MM.1S (cell line): ENCODE measurements at regions not wholly inside any gene's neighbourhood (a gene's known extent, or its start where the extent isn't known, plus 50 kb on each side); places are given as distances from the start of the nearest gene placed in this dataset.
A peak's percentile ranks its signal among the peaks of the same experiment; 100 is the strongest.

Experiments
- DNase-seq: peaks from one replicate; pipeline ENCODE4 v3.0.0-alpha.2; 2015
- H2AFZ ChIP-seq: fragments of 300-600 bp; sonication (generic); 2 replicates; pipeline ENCODE4 v1.6.0; 2016; ENCODE audit warnings: antibody characterized with exemption, low read length
- H3F3A ChIP-seq: fragments of 300-600 bp; sonication (generic); 2 replicates; pipeline ENCODE4 v1.6.1; 2016; ENCODE audit warnings: mild to moderate bottlenecking, antibody characterized with exemption, low read length, moderate library complexity, mixed read lengths; ENCODE audit not compliant: insufficient read depth
- H3K27ac ChIP-seq: fragments of 300-600 bp; sonication (generic); 2 replicates; pipeline ENCODE4 v1.5.1; 2016; ENCODE audit warnings: mild to moderate bottlenecking, low read length
- H3K27me3 ChIP-seq: fragments of 300-600 bp; sonication (generic); replicated peaks from 2 replicates; pipeline ENCODE4 v1.6.0; 2016; ENCODE audit warnings: low read length; ENCODE audit not compliant: insufficient read depth
- H3K36me3 ChIP-seq: fragments of 300-600 bp; sonication (generic); replicated peaks from 2 replicates; pipeline ENCODE4 v1.6.1; 2016; ENCODE audit warnings: mild to moderate bottlenecking, low read length, mixed read lengths; ENCODE audit not compliant: insufficient read depth
- H3K4me1 ChIP-seq: fragments of 300-600 bp; sonication (generic); 2 replicates; pipeline ENCODE4 v1.6.1; 2016; ENCODE audit warnings: low read length, mixed read lengths
- H3K4me2 ChIP-seq: fragments of 300-600 bp; sonication (generic); 2 replicates; pipeline ENCODE4 v1.6.0; 2016; ENCODE audit warnings: low read depth, low read length
- H3K4me3 ChIP-seq: fragments of 300-600 bp; sonication (generic); 2 replicates; pipeline ENCODE4 v1.5.1; 2016; ENCODE audit warnings: low read length, mixed read lengths
- H3K79me2 ChIP-seq: fragments of 300-600 bp; sonication (generic); 2 replicates; pipeline ENCODE4 v1.6.1; 2016; ENCODE audit warnings: mixed run types, low read length, mixed read lengths
- H3K9ac ChIP-seq: fragments of 300-600 bp; sonication (generic); 2 replicates; pipeline ENCODE4 v1.6.1; 2016; ENCODE audit warnings: low read length, mixed read lengths
- H3K9me2 ChIP-seq: fragments of 300-600 bp; sonication (generic); replicated peaks from 2 replicates; pipeline ENCODE4 v1.6.1; 2016; ENCODE audit warnings: mild to moderate bottlenecking, low read length, mixed read lengths; ENCODE audit not compliant: insufficient read depth
- H3K9me3 ChIP-seq: fragments of 300-600 bp; sonication (generic); replicated peaks from 2 replicates; pipeline ENCODE4 v1.6.1; 2016; ENCODE audit warnings: mild to moderate bottlenecking, low read length, mixed read lengths; ENCODE audit not compliant: insufficient read depth
- H4K20me1 ChIP-seq: fragments of 300-600 bp; sonication (generic); 2 replicates; pipeline ENCODE4 v1.6.1; 2016; ENCODE audit warnings: mild to moderate bottlenecking, low read length, moderate library complexity, mixed read lengths; ENCODE audit not compliant: insufficient read depth
- CTCF ChIP-seq: fragments of 300-600 bp; sonication (generic); IDR thresholded peaks from 2 replicates; pipeline ENCODE4 v1.5.1; 2016; ENCODE audit warnings: antibody characterized with exemption, low read length, mixed read lengths
- EZH2 ChIP-seq: fragments of 300-600 bp; sonication (generic); optimal IDR thresholded peaks from 2 replicates; pipeline ENCODE3; 2017; ENCODE audit warnings: low read depth, mild to moderate bottlenecking, antibody characterized with exemption, low read length, mixed read lengths
- EZH2phosphoT487 ChIP-seq: fragments of 300-600 bp; sonication (generic); IDR thresholded peaks from 2 replicates; pipeline ENCODE4 v1.6.1; 2018; ENCODE audit warnings: antibody characterized with exemption, low read length

DNA sequence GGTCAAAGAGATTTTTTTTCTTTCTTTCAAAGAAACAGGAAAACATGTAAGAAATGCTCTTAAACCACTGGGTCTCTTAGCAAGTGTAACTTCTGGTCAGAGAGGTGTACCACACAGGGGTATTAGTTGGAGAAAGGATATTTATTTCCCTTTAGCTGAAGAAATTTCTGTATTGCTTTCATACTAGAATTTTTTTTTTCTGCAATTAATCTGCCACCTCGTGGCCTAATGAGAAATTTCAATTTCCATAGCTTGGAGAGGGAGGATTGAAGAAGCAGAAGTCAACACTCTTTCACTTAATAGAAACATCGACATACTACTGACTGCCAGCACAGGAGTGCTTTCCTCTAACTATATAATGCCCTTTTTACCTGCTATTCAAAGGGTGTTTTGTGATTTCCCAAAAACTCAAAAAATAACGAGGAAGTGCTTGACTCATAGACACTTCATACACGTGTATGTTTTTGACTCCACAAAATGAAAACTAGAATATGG, 177.6 kb upstream of the NAMPT start:
- no peak overlapping the region for H3K27ac ChIP-seq
- no peaks in the 10 kb centered on the region for H3K27me3 ChIP-seq
- H4K20me1 ChIP-seq = no peaks in the 10 kb centered on the region
- H3F3A ChIP-seq = no peaks in the 10 kb centered on the region
- H3K36me3 ChIP-seq = no peaks in the 10 kb centered on the region
- no peaks in the 10 kb centered on the region for H3K9me2 ChIP-seq
- no peak overlapping the region for H3K4me2 ChIP-seq
- DNase-seq = peak; percentile 71
- H3K9ac ChIP-seq = no peak overlapping the region
- H3K79me2 ChIP-seq = no peaks in the 10 kb centered on the region
- no peak for TF ChIP-seq EZH2phosphoT487
- peak; percentile 68 for TF ChIP-seq CTCF
- H3K9me3 ChIP-seq = no peaks in the 10 kb centered on the region
- H3K4me1 ChIP-seq = peaks cover 14% of the 10 kb centered on the region
- no peak overlapping the region for H2AFZ ChIP-seq
- no peak overlapping the region for H3K4me3 ChIP-seq

- Histone ChIP-seq H3K9me2 (no peaks in the 10 kb centered on the region), H2AFZ (no peak overlapping the region), H4K20me1 (no peaks in the 10 kb centered on the region), H3K27ac (no peak overlapping the region), H3K27me3 (no peaks in the 10 kb centered on the region), H3K4me1 (peaks cover 14% of the 10 kb centered on the region), H3K36me3 (no peaks in the 10 kb centered on the region), H3K4me2 (no peak overlapping the region), H3K9ac (no peak overlapping the region), H3F3A (no peaks in the 10 kb centered on the region), H3K79me2 (no peaks in the 10 kb centered on the region), H3K9me3 (no peaks in the 10 kb centered on the region), H3K4me3 (no peak overlapping the region)
- no peak for DNase-seq
- no peak for TF ChIP-seq EZH2
- TF ChIP-seq CTCF = no peak
- TF ChIP-seq EZH2phosphoT487 = no peak
Observed at GRCh38 chr7:106460792-106461254, 176.0 kb upstream of the NAMPT start.

DNA sequence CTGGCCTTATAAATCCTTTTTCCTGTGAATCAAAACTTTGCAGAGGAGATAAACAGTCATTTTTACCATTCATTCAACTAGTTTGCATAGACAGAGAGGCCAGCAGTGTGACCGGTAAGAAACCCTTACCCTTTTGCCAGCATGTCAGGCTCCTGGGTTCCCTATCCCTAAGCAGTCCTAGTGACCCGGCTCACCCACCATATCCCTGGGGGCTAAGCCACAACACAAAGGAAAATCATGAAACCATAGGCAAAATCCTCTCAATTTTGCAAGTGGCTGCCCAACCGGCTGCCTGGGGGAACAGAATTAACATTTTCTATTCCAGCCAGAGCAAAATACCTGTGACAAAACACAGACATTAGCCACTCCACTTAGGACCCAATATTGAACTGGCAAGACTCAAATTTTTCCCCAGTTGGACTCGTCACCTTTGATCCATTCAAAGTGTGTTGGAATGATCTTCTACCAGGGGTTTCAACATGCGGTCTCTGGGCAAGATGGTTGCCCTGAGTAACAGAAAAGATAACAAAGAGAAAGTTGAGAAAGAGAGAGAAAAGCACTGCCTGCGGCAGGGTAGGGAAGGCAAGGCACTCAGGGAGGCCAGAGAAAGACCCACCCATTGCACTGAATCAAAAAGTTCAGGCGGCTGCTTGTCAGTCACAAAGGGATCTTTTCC, 174.8 kb upstream of the NAMPT start:
- H3K4me3 ChIP-seq = no peak overlapping the region
- TF ChIP-seq CTCF (no peak), EZH2phosphoT487 (no peak), EZH2 (no peak)
- no peaks in the 10 kb centered on the region for H4K20me1 ChIP-seq
- H2AFZ ChIP-seq = no peak overlapping the region
- H3K79me2 ChIP-seq = no peaks in the 10 kb centered on the region
- H3K27ac ChIP-seq = no peak overlapping the region
- DNase-seq = no peak
- no peaks in the 10 kb centered on the region for H3K9me2 ChIP-seq
- no peaks in the 10 kb centered on the region for H3K36me3 ChIP-seq
- H3K4me2 ChIP-seq = no peak overlapping the region
- no peaks in the 10 kb centered on the region for H3F3A ChIP-seq
- H3K9me3 ChIP-seq = no peaks in the 10 kb centered on the region
- H3K9ac ChIP-seq = no peak overlapping the region
- H3K4me1 ChIP-seq = peaks cover 10% of the 10 kb centered on the region
- no peaks in the 10 kb centered on the region for H3K27me3 ChIP-seq
